Body of pancreas (tissue), 4 donors: ENCODE measurements at regions not wholly inside any gene's neighbourhood (a gene's known extent, or its start where the extent isn't known, plus 50 kb on each side); places are given as distances from the start of the nearest gene placed in this dataset.
"Not testable (repeated sequence)": the region's sequence is repeated elsewhere in the genome, so short reads cannot be mapped to it uniquely, and the experiment has no call there.

Experiments
- POLR2A ChIP-seq, 3 donors: fragments of 450-650 bp; IDR thresholded peaks; one replicate each; pipeline ENCODE4 v1.6.1; 2016; ENCODE audit warnings: antibody characterized with exemption in 3 of 3, mild to moderate bottlenecking in 2 of 3
- TF ChIP-seq, protein P1 (sequence below), 7 experiments: fragments of 450-650 bp in 4 of 7; fragments of 200-600 bp in 3 of 7; sonication (generic) in 3 of 7; IDR thresholded peaks; one replicate each; pipeline ENCODE4 v1.5.1; 2016 to 2019; ENCODE audit warnings: antibody characterized with exemption in 7 of 7

DNA sequence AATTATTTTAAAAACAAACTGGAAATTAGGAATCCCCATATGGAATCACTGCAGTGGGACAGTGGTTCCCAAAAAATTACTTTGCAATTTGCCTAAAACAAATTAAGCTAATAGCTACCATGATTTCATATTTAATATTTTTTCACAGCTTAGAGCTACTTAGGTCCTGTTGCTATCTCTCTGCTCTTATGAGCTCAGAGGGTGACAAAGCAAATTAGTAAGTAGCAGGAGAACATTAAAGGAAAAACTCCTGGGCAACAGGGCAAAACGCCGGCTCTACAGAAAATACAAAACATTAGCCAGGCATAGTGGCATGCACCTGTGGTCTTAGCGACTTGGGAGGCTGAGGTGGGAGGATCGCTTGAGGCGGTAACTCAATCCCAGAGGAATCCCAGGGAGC lies 83.8 kb upstream of the RPRML start:
- TF ChIP-seq, protein P1, sequence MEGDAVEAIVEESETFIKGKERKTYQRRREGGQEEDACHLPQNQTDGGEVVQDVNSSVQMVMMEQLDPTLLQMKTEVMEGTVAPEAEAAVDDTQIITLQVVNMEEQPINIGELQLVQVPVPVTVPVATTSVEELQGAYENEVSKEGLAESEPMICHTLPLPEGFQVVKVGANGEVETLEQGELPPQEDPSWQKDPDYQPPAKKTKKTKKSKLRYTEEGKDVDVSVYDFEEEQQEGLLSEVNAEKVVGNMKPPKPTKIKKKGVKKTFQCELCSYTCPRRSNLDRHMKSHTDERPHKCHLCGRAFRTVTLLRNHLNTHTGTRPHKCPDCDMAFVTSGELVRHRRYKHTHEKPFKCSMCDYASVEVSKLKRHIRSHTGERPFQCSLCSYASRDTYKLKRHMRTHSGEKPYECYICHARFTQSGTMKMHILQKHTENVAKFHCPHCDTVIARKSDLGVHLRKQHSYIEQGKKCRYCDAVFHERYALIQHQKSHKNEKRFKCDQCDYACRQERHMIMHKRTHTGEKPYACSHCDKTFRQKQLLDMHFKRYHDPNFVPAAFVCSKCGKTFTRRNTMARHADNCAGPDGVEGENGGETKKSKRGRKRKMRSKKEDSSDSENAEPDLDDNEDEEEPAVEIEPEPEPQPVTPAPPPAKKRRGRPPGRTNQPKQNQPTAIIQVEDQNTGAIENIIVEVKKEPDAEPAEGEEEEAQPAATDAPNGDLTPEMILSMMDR (IDR thresholded peaks at IDR 0.05): not testable (repeated sequence)
- TF ChIP-seq POLR2A (IDR thresholded peaks at IDR 0.05): not testable (repeated sequence)
